Gastrocnemius medialis (tissue), 4 donors: ENCODE measurements at regions not wholly inside any gene's neighbourhood (a gene's known extent, or its start where the extent isn't known, plus 50 kb on each side); places are given as distances from the start of the nearest gene placed in this dataset.
"Not testable (repeated sequence)": the region's sequence is repeated elsewhere in the genome, so short reads cannot be mapped to it uniquely, and the experiment has no call there.

ENCODE experiments used
- POLR2A ChIP-seq, 2 donors: fragments of 450-650 bp; IDR thresholded peaks; one replicate each; pipeline ENCODE4 v1.6.1; 2017; ENCODE audit warnings: antibody characterized with exemption in 2 of 2, mild to moderate bottlenecking in 2 of 2, moderate library complexity in 2 of 2
- TF ChIP-seq, protein P1 (sequence below), 5 experiments: fragments of 450-650 bp in 3 of 5; fragments of 200-600 bp in 2 of 5; sonication (generic) in 2 of 5; IDR thresholded peaks in 4 of 5; conservative IDR thresholded peaks in 1 of 5; 1 replicate in 4 of 5; 2 replicates in 1 of 5; pipeline ENCODE4 v1.5.1; 2016 to 2019; ENCODE audit warnings: antibody characterized with exemption in 5 of 5, mild to moderate bottlenecking in 3 of 5, moderate library complexity in 3 of 5

DNA sequence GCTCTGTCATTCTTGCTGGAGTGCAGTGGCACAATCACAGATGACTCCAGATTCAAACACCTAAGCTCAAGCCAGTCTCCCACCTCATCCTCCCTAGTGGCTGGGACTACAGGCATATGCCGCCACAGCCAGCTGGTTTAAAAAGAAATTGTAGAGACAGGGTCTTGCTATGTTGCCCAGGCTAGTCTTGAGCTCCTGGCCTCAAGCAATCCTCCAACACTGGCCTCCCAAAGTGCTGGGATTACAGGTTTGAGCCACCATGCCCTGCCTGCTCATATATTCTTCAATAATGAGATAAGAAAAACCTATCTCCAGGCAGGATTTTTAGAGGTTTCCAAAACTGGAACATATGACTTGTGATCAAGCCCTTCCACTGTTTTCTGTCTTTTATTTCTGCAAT lies 321.4 kb downstream of the CACNA1B start:
- TF ChIP-seq POLR2A (IDR thresholded peaks at IDR 0.05): not testable (repeated sequence)
- TF ChIP-seq, protein P1, sequence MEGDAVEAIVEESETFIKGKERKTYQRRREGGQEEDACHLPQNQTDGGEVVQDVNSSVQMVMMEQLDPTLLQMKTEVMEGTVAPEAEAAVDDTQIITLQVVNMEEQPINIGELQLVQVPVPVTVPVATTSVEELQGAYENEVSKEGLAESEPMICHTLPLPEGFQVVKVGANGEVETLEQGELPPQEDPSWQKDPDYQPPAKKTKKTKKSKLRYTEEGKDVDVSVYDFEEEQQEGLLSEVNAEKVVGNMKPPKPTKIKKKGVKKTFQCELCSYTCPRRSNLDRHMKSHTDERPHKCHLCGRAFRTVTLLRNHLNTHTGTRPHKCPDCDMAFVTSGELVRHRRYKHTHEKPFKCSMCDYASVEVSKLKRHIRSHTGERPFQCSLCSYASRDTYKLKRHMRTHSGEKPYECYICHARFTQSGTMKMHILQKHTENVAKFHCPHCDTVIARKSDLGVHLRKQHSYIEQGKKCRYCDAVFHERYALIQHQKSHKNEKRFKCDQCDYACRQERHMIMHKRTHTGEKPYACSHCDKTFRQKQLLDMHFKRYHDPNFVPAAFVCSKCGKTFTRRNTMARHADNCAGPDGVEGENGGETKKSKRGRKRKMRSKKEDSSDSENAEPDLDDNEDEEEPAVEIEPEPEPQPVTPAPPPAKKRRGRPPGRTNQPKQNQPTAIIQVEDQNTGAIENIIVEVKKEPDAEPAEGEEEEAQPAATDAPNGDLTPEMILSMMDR (IDR thresholded peaks at IDR 0.05 in 4 of 5, conservative IDR thresholded peaks at IDR 0.05 in 1 of 5): not testable (repeated sequence)
